HG03025 (cell line): ENCODE measurements at regions not wholly inside any gene's neighbourhood (a gene's known extent, or its start where the extent isn't known, plus 50 kb on each side); places are given as distances from the start of the nearest gene placed in this dataset.
"Not testable (repeated sequence)": the region's sequence is repeated elsewhere in the genome, so short reads cannot be mapped to it uniquely, and the experiment has no call there.

Experiments used
- ATAC-seq: cut with Tn5 transposase; IDR thresholded peaks from one replicate; pipeline ENCODE4 v1.9.1; 2021; ENCODE audit warnings: mild to moderate bottlenecking, moderate library complexity; ENCODE audit not compliant: unreplicated experiment, low FRiP score

GRCh38 chr1:4449972-4450371 lies 204.4 kb upstream of the AJAP1 start:
- no peak for ATAC-seq

GRCh38 chr1:4452701-4453100 lies 201.7 kb upstream of the AJAP1 start:
- no peak for ATAC-seq

DNA sequence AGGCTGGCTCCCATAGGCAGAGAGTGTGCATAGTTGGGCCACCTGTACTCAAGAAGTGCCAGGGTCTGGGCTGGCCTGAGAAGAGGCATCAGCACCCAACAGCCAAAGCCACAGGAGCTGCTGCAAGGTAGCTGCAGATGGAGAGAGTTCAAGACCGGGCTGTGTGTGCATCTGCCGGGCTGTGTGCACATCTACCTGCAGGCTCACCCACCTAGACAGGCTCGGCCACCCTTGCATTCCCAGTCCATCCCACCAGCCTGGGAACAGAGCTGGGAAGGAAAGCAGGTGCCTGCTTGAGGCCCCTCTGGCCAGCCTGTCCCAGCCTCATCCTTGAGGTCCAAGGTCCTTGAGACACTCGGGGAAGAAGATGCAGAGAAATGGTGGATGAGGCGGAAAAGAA lies 194.4 kb upstream of the AJAP1 start:
- no peak for ATAC-seq

DNA sequence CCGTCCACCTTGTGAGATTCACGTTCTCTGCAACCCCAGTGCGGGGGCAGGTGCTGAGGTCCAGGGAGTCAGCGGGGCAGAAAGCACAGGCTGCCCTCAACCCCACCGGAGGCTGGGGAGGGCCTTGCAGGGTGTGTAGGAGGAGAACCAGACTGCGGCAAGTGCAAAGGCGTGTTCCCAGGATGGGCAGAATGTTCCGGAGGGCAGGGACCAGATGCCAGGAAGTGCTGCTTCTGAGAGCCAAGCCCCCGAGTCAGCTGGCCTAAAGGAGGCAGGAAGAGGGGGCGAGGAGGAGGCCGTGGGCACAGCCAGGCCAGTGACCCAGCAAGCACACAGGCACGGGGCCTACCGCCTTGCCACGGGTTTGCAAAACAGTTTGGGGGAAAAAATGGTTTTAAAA lies 193.8 kb upstream of the AJAP1 start:
- no peak for ATAC-seq

DNA sequence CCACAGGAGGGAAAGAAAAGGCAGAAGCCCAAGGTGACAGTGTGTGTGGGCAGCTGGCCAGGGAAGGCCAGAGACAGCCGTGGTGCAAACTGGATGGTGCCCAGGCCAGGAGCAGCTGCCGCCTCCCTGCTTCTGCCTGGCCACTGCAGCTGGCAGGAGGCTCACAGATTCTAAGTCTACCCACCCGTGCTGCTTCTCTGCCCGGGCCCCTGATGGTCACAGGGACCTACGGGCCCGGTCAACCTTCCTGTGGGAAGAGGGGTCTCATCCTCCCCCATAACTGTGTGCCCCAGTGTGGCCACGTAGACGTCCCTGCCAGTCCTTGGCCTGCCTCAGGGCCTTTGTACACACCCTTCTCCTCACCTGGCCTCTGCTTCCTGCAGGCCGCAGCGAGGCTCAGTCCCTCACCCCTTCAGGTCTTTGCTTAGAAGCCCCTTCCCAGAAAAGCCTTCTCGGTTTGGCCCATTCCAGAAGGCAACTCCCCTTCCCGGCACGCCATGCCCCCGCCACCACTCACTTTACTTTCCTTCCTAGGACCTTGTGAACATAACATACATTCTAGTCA lies 192.6 kb upstream of the AJAP1 start:
- no peak for ATAC-seq

GRCh38 chr1:4462831-4463484 lies 191.5 kb upstream of the AJAP1 start:
- no peak for ATAC-seq

DNA sequence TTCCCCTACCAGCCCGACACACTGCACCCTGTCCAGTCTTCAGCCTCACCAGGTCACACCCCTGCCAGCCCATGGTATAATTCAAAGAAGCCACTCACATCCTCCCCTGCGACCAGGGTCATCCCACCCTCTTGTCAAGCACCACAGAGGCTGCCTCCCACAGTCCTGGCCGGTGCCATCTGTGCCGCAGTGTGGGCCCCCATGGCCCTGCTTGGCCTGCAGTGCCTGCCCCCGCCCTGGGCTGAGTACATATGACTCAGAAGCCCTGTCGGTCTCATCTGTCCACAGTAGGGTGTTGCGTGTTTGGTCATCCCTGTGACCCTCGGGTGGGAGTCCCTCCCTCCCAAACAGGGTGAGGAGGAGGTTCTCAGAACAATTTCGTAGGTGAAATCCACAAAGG lies 190.8 kb upstream of the AJAP1 start:
- ATAC-seq: no peak

DNA sequence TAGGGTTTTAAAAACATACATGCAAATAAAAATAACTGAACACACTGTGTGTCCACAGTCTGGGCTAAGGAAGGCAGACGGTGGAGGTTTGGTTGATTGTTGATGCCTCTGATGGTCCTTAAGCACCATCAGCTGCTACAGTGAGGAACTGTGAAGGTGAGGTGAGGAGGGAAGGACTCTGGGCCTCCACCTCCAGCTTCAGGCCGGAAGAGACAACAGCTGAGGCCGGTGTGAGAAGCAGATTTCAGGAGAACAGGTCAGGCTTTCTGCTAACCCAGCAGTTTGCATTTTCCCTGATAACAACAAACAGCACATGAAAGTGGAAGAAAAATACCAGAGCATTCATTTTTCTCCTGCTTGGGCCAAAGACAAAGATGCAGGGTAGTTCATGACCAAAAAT lies 189.9 kb upstream of the AJAP1 start:
- ATAC-seq: no peak

DNA sequence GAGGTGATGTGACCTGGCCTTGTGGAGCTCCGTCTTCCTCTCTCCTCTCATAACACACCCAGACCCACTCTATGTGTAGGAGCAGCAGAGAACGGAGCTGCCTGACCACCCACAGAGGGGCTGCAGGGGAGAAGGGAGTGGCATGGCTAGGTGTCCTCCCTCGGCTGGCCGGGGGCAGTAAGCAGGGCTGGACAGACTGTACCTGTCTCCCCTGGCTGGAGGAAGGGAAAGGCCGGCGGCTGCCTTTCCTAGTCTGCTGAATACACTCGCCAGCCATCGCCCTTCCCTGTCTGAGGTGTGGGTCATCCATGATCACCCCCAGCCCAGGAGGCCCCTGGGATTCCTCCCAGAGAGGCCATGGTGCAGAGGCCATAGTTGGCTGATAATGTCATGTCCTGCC lies 187.2 kb upstream of the AJAP1 start:
- no peak for ATAC-seq

DNA sequence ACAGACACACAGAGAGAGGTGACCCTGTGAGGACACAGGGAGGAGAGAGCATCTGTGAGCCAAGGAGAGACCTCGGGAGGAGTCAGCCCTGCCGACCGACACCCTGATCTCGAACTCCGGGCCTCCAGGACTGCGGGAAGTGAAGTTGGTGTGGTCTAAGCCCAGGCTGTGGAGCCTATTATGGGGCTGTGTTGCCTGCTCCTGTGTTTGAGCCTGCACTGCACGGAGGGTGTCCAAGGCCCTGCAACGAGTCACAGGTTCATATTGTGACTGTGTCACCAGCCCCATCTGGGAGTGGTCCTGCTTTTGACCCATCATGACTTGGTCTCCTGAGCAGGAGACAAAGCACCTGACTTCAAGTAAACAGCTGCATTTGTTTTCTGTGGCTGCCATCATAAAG lies 186.0 kb upstream of the AJAP1 start:
- ATAC-seq: no peak

DNA sequence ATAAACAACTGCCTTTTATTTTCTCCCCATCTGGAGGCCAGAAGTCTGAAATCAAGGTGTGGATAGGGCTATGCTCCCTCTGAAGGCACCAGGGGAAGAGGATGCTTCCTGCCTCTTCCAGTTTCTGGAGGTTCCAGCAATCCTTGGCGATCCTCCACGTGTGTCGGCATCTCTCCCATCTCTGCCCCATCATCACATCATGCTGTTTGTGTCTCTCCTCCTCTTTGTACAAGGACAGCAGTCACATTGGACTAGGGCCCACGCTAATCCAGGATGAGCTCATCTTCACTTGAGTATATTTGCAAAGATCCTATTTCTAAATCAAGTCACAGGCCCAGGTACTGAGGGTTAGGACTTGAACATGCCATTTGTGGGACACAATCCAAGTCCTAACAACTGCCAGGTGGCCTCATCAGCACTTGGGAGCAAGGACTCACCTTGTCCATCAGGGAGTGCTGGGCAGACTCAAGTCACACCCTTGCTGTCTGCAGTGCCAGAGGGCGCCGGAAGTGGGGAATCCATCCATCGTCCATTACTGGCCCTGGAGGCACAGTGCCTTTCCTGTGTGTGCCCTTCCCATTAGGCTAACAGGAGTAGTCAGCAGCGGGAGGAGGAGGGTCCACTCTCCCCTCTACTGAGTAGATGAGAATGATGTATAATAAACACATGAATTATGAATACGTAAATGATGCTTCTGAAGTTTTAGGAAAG lies 185.4 kb upstream of the AJAP1 start:
- no peak for ATAC-seq

GRCh38 chr1:4476394-4476793 lies 178.0 kb upstream of the AJAP1 start:
- no peak for ATAC-seq

DNA sequence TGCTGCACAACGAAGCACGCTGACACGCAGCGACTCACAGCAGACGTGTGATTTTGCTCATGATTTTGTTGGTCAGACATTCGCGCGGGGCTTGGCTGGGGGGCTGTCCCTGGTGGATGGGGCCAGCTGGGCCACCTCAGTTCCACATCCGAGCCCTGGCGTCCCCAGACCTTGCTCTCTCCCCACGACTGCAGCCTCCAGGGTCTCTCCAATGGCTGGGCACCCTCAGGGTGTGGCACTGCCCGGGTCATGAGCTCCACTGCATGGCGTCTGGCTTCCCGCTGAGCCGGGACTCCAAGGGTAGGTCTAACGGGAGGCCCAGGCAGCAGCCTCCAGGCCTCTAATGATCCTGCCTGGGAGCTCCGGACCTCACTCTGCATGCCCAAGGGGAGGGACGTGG lies 173.0 kb upstream of the AJAP1 start:
- ATAC-seq: no peak

DNA sequence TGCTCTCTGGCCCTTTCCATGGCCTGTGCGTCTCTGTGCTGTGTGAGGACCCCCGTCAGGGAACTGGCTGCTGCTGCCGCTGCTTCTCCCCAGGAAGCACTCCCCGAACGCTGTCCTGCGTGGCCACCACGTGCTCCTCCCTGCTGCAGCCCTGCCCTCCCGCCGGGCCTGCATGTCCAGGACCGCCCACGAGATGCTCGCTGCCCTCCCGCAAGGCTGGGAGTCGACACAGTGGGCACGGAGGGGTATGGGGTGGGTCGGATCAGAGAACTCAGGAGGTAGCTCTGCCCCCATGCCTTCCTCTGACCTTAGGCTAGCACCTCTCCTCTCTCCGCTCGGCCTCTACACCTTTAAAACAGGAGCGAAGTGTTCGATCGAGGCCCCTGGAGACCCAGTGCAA lies 171.9 kb upstream of the AJAP1 start:
- no peak for ATAC-seq

GRCh38 chr1:4483021-4483625 lies 171.3 kb upstream of the AJAP1 start:
- ATAC-seq: no peak

- no peak for ATAC-seq
These were observed 169.0 kb upstream of the AJAP1 start for GRCh38 chr1:4485398-4485797.

DNA sequence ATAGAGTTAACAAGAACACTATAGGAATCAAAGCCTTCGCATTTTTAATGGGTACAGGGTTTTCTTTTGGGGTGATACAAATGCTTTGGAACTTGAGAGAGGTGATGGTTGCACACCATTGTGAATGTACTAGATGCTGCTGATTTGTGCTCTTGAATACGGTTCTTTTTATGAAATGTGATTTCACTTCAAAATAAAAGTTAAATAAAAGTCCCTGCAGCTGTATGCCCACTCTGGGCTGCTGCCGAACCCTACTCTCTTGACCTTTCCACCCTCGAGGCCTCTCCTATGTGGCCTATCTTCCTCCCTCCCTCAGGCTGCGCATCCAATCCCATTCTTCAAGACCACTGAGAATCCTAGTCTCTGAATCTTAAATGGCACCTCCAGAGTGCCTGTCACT lies 168.5 kb upstream of the AJAP1 start:
- no peak for ATAC-seq

GRCh38 chr1:4486408-4487120 lies 167.8 kb upstream of the AJAP1 start:
- no peak for ATAC-seq

GRCh38 chr1:4488018-4488417 lies 166.4 kb upstream of the AJAP1 start:
- no peak for ATAC-seq

DNA sequence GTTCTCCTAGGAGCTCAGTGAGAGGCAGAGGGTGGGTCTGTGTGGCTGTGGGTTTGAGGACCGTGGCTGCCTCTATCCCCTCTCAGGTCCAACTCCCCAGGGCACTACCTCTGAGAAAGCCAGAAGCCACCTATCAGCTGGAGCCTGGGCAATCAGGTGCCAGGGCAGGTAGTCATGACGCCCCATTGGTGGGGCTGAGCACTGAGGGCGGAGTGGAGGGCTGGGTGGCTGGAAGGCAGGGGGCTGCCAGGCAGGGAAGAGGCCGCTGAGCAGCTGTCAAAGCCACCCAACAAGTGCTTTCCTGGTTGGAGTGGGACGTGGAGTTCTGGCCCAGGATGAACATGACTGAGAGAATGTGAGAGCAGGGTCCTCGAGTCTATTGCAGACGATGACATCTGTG lies 164.9 kb upstream of the AJAP1 start:
- ATAC-seq: no peak

GRCh38 chr1:4489992-4490391 lies 164.4 kb upstream of the AJAP1 start:
- not testable (repeated sequence) for ATAC-seq
